ENCODE measurements at regions not wholly inside any gene's neighbourhood (a gene's known extent, or its start where the extent isn't known, plus 50 kb on each side); places are given as distances from the start of the nearest gene placed in this dataset.
"Not testable (repeated sequence)": the region's sequence is repeated elsewhere in the genome, so short reads cannot be mapped to it uniquely, and the experiment has no call there.

DNA sequence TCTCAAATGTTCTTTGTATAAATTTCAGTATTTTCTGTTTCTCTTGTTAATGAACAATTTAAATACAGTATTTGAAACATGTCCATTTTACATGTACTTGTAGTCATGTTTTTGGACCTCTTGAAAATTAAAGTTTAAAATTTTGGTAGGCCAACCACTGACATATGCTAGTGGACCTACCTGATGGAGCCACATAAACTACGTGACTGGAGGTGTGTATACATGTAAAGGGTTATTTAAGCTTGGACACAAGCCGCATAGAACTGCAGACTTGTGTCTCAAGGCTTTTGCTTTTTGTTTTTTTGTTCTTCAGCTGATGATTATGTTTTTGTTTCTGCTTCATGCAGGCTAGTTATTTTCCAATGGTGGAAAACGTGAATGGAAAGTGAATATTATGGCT, 568.5 kb upstream of the MDGA2 start:
- H3K27ac ChIP-seq, result no peak overlapping the region
- H3F3A ChIP-seq (ENCODE audit: low read depth), result no peaks in the 10 kb centered on the region
- no peak overlapping the region for H2AFZ ChIP-seq (replicated peaks)
- no peak overlapping the region for H3K4me2 ChIP-seq
- Mint-ChIP-seq H3K27ac (no peak overlapping the region), H3K4me1 (no peaks in the 10 kb centered on the region), H3K27me3 (ENCODE audit: insufficient read depth, low read depth) (no peaks in the 10 kb centered on the region), H3K4me3 (no peak overlapping the region), H3K36me3 (no peaks in the 10 kb centered on the region), H3K9me3 (no peaks in the 10 kb centered on the region)
- DNase-seq (ENCODE audit: low spot score), result no peak
- H3K27me3 ChIP-seq, result no peaks in the 10 kb centered on the region
- no peaks in the 10 kb centered on the region for H3K79me2 ChIP-seq (ENCODE audit: low read depth)
- no peaks in the 10 kb centered on the region for H3K9me3 ChIP-seq (ENCODE audit: low read depth)
- H3K36me3 ChIP-seq, result no peaks in the 10 kb centered on the region
- TF ChIP-seq, protein P1, sequence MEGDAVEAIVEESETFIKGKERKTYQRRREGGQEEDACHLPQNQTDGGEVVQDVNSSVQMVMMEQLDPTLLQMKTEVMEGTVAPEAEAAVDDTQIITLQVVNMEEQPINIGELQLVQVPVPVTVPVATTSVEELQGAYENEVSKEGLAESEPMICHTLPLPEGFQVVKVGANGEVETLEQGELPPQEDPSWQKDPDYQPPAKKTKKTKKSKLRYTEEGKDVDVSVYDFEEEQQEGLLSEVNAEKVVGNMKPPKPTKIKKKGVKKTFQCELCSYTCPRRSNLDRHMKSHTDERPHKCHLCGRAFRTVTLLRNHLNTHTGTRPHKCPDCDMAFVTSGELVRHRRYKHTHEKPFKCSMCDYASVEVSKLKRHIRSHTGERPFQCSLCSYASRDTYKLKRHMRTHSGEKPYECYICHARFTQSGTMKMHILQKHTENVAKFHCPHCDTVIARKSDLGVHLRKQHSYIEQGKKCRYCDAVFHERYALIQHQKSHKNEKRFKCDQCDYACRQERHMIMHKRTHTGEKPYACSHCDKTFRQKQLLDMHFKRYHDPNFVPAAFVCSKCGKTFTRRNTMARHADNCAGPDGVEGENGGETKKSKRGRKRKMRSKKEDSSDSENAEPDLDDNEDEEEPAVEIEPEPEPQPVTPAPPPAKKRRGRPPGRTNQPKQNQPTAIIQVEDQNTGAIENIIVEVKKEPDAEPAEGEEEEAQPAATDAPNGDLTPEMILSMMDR (IDR thresholded peaks at IDR 0.05), result no peak
- TF ChIP-seq EZH2phosphoT487 (IDR thresholded peaks at IDR 0.05), result no peak
- no peak for TF ChIP-seq EZH2 (IDR thresholded peaks at IDR 0.05)
- H3K4me3 ChIP-seq, result no peak overlapping the region
- no peaks in the 10 kb centered on the region for H4K20me1 ChIP-seq (ENCODE audit: low read depth)
- no peak overlapping the region for H3K9ac ChIP-seq
- no peaks in the 10 kb centered on the region for H3K4me1 ChIP-seq

DNA sequence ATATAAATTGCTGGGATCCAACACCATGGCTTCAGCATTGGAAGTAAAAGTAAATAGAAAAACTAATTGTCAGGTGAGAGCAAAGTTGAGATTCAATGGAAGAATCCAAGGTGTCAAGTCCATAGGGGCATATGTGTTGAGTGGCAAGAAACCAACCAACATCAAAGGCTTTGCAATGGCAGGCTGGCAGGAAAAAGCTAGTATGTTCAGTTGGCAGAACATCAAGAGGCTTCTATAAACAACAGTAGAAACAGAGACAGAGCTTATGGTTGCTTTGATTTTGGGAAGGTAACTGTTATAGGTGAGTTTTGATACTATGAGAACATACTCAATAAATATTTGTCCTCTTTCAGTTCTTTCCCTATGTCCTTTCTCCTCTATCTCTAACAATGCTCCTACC, 553.7 kb upstream of the MDGA2 start:
- H2AFZ ChIP-seq (replicated peaks), result no peak overlapping the region

DNA sequence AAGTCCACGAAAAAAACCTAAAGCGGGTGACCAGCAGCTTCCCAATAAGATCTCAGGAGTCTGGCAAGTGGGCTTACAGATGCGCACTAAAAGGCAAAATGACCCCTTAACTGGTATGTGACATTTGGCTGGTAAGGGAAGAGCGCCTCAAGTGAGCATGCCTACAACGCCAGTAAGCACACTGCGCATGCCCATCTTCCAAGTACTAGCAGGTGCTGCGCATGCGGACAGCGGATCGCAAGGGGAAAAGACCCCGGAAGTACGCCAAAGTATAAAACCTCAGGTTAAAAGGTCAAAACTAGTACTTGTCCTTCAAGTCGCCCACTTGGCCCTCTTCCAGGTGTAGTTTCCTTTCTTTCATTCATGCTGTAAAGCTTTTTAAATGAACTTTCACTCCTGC, 518.5 kb upstream of the MDGA2 start:
- Mint-ChIP-seq H3K4me1 (no peaks in the 10 kb centered on the region), H3K27ac (no peak overlapping the region), H3K4me3 (no peak overlapping the region), H3K9me3 (no peaks in the 10 kb centered on the region), H3K27me3 (ENCODE audit: insufficient read depth, low read depth) (no peaks in the 10 kb centered on the region), H3K36me3 (no peaks in the 10 kb centered on the region)
- Histone ChIP-seq H3K4me1 (no peaks in the 10 kb centered on the region), H3K4me3 (no peak overlapping the region), H4K20me1 (ENCODE audit: low read depth) (no peaks in the 10 kb centered on the region), H3K4me2 (no peak overlapping the region), H3K79me2 (ENCODE audit: low read depth) (no peaks in the 10 kb centered on the region), H3K27ac (no peak overlapping the region), H3K9ac (no peak overlapping the region), H3K9me3 (ENCODE audit: low read depth) (no peaks in the 10 kb centered on the region), H3K27me3 (no peaks in the 10 kb centered on the region), H3K36me3 (no peaks in the 10 kb centered on the region), H2AFZ (replicated peaks) (no peak overlapping the region), H3F3A (ENCODE audit: low read depth) (no peaks in the 10 kb centered on the region)
- TF ChIP-seq EZH2 (IDR thresholded peaks at IDR 0.05) (no peak), EZH2phosphoT487 (IDR thresholded peaks at IDR 0.05) (no peak)
- TF ChIP-seq, protein P1 (IDR thresholded peaks at IDR 0.05), result no peak
- DNase-seq (ENCODE audit: low spot score), result no peak

More for the DNA sequence above, 553.7 kb upstream of the MDGA2 start:
- H3F3A ChIP-seq (ENCODE audit: low read depth), result no peaks in the 10 kb centered on the region
- no peaks in the 10 kb centered on the region for H3K4me1 ChIP-seq
- no peak for DNase-seq (ENCODE audit: low spot score)
- Mint-ChIP-seq H3K9me3 (no peaks in the 10 kb centered on the region), H3K27ac (no peak overlapping the region), H3K4me3 (no peak overlapping the region), H3K4me1 (no peaks in the 10 kb centered on the region), H3K27me3 (ENCODE audit: insufficient read depth, low read depth) (no peaks in the 10 kb centered on the region), H3K36me3 (no peaks in the 10 kb centered on the region)
- H3K4me3 ChIP-seq, result no peak overlapping the region
- no peaks in the 10 kb centered on the region for H3K9me3 ChIP-seq (ENCODE audit: low read depth)
- H3K27me3 ChIP-seq, result no peaks in the 10 kb centered on the region
- H3K4me2 ChIP-seq, result no peak overlapping the region
- no peak for TF ChIP-seq EZH2 (IDR thresholded peaks at IDR 0.05)
- H3K9ac ChIP-seq, result no peak overlapping the region
- H4K20me1 ChIP-seq (ENCODE audit: low read depth), result no peaks in the 10 kb centered on the region
- H3K36me3 ChIP-seq, result no peaks in the 10 kb centered on the region
- no peak overlapping the region for H3K27ac ChIP-seq
- H3K79me2 ChIP-seq (ENCODE audit: low read depth), result no peaks in the 10 kb centered on the region

DNA sequence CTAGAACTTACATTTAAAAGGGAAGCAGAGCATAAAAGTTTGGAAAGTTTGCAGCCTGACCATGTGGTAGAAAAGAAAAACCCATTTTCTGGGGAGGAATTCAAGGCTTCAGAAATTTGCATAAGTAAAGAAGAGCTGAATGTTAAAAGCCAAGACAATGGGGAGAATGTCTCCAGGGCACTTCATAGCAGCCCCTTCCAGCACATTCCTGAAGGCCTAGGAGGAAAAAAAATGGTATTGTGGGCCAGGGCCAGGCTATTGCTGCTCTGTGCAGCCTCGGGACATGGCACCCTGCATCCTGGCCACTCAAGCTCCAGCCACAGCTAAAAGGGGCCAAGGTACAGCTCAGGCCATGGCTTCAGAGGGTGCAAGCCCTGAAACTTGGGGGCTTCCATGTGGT, 474.2 kb upstream of the MDGA2 start:
- H4K20me1 ChIP-seq (ENCODE audit: low read depth); DNase-seq (ENCODE audit: low spot score); H3K27me3 ChIP-seq; H3K36me3 Mint-ChIP-seq; H3K9me3 Mint-ChIP-seq; H3K4me1 Mint-ChIP-seq; H3K9ac ChIP-seq; H3K79me2 ChIP-seq (ENCODE audit: low read depth); H3K27me3 Mint-ChIP-seq (ENCODE audit: insufficient read depth, low read depth); H3K36me3 ChIP-seq; H3K4me1 ChIP-seq; H3K27ac ChIP-seq; H2AFZ ChIP-seq (replicated peaks); H3K4me2 ChIP-seq; H3F3A ChIP-seq (ENCODE audit: low read depth); H3K27ac Mint-ChIP-seq; H3K4me3 ChIP-seq; H3K4me3 Mint-ChIP-seq; H3K9me3 ChIP-seq (ENCODE audit: low read depth): not testable (repeated sequence)

Data from neural progenitor cell (in vitro differentiated cells).